ENCODE measurements at regions not wholly inside any gene's neighbourhood (a gene's known extent, or its start where the extent isn't known, plus 50 kb on each side); places are given as distances from the start of the nearest gene placed in this dataset.
"Not testable (repeated sequence)": the region's sequence is repeated elsewhere in the genome, so short reads cannot be mapped to it uniquely, and the experiment has no call there.

DNA sequence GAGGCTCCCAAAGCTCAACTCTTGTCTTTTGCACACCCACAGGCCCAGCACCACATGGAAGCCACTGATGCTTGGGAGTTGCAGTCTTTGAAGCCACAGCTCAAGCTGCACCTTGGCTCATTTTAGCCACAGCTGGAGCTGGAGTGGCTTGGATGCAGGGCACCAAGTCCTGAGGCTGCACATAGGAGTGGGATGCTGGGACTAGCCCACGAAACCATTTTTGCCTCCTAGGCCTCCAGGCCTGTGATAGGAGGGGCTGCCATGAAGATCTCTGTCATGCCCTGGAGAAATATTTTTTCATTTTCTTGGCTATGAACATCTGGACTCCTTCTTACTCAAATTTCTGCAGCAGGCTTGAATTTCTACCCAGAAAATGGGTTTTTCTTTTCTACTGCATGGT, 438.5 kb upstream of the TNC start:
- no peak overlapping the region for H3K27ac ChIP-seq (ENCODE audit: low read length)
- H3K9me3 ChIP-seq (ENCODE audit: insufficient read depth, low read length), result no peaks in the 10 kb centered on the region; the same call in 1 of the 2 replicates
- no peaks in the 10 kb centered on the region for H3K79me2 ChIP-seq (ENCODE audit: low read length)
- H3K9ac ChIP-seq (ENCODE audit: low read length), result no peak overlapping the region
- no peaks in the 10 kb centered on the region for H3K4me1 ChIP-seq (ENCODE audit: low read length)
- no peak overlapping the region for H3K4me3 ChIP-seq (ENCODE audit: low read length)
- H4K20me1 ChIP-seq (ENCODE audit: insufficient read depth, low read length), result no peaks in the 10 kb centered on the region
- no peaks in the 10 kb centered on the region for H3K36me3 ChIP-seq (replicated peaks; ENCODE audit: low read depth, low read length)
- no peak overlapping the region for H2AFZ ChIP-seq (ENCODE audit: low read depth, low read length)
- no peak overlapping the region for H3K4me2 ChIP-seq (ENCODE audit: low read length)
- H3K27me3 ChIP-seq (ENCODE audit: low read depth, low read length), result 0 out of 2 replicates have a peak, but pooled peaks cover 5% of the 10 kb centered on the region
- TF ChIP-seq, protein P1, sequence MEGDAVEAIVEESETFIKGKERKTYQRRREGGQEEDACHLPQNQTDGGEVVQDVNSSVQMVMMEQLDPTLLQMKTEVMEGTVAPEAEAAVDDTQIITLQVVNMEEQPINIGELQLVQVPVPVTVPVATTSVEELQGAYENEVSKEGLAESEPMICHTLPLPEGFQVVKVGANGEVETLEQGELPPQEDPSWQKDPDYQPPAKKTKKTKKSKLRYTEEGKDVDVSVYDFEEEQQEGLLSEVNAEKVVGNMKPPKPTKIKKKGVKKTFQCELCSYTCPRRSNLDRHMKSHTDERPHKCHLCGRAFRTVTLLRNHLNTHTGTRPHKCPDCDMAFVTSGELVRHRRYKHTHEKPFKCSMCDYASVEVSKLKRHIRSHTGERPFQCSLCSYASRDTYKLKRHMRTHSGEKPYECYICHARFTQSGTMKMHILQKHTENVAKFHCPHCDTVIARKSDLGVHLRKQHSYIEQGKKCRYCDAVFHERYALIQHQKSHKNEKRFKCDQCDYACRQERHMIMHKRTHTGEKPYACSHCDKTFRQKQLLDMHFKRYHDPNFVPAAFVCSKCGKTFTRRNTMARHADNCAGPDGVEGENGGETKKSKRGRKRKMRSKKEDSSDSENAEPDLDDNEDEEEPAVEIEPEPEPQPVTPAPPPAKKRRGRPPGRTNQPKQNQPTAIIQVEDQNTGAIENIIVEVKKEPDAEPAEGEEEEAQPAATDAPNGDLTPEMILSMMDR (IDR thresholded peaks at IDR 0.05; ENCODE audit: low read depth, low read length), result no peak
- TF ChIP-seq EZH2phosphoT487 (IDR thresholded peaks at IDR 0.05; ENCODE audit: low read depth), result no peak

DNA sequence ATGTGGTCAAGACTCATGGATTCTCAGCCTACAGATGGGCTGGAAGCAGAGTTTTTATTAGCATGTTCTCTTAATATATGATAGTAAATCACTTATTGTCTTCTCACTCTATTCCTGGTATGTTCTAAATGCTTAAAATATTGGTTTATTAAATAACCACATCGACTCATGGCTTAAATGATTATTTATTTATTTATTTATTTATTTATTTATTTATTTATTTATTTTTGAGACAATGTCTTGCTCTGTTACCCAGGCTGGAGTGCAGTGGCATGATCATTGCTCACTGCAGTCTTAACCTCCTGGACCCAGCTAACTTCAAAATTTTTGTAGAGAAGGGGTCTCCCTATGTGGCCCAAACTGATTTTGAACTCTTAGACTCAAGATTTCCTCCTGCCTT, 457.2 kb upstream of the TNC start:
- Histone ChIP-seq H3K4me3 (ENCODE audit: low read length) (no peak overlapping the region), H4K20me1 (ENCODE audit: insufficient read depth, low read length) (no peaks in the 10 kb centered on the region), H3K79me2 (ENCODE audit: low read length) (no peaks in the 10 kb centered on the region), H3K4me1 (ENCODE audit: low read length) (peaks cover 2% of the 10 kb centered on the region; the same call in 1 of the 2 replicates), H3K9ac (ENCODE audit: low read length) (no peak overlapping the region), H3K27ac (ENCODE audit: low read length) (no peak overlapping the region), H3K4me2 (ENCODE audit: low read length) (no peak overlapping the region), H2AFZ (ENCODE audit: low read depth, low read length) (no peak overlapping the region), H3K27me3 (ENCODE audit: low read depth, low read length) (0 out of 2 replicates have a peak, but pooled peaks cover 10% of the 10 kb centered on the region), H3K9me3 (ENCODE audit: insufficient read depth, low read length) (no peaks in the 10 kb centered on the region), H3K36me3 (replicated peaks; ENCODE audit: low read depth, low read length) (no peaks in the 10 kb centered on the region)
- TF ChIP-seq, protein P1 (IDR thresholded peaks at IDR 0.05; ENCODE audit: low read depth, low read length), result no peak
- no peak for TF ChIP-seq EZH2phosphoT487 (IDR thresholded peaks at IDR 0.05; ENCODE audit: low read depth)

DNA sequence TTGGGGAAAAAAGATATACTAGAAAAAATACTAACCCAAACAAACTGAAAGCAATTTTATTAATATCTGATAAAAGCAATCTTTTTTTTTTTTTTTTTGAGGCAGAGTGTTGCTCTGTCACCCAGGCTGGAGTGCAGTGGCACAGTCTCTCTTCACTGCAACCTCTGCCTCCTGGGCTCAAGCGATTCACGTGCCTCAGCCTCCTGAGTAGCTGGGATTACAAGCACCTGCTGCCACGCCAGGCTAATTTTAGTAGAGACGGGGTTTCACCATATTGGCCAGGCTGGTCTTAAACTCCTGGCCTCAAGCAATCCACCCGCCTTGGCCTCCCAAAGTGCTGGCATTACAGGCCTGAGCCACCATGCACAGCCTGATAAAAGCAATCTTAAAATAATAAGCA, 467.5 kb upstream of the TNC start:
- H3K27ac ChIP-seq (ENCODE audit: low read length); H3K79me2 ChIP-seq (ENCODE audit: low read length); H3K4me2 ChIP-seq (ENCODE audit: low read length); H3K4me1 ChIP-seq (ENCODE audit: low read length); H3K4me3 ChIP-seq (ENCODE audit: low read length); H3K9me3 ChIP-seq (ENCODE audit: insufficient read depth, low read length); H3K36me3 ChIP-seq (replicated peaks; ENCODE audit: low read depth, low read length); H4K20me1 ChIP-seq (ENCODE audit: insufficient read depth, low read length); H3K9ac ChIP-seq (ENCODE audit: low read length); H2AFZ ChIP-seq (ENCODE audit: low read depth, low read length); H3K27me3 ChIP-seq (ENCODE audit: low read depth, low read length): not testable (repeated sequence)

DNA sequence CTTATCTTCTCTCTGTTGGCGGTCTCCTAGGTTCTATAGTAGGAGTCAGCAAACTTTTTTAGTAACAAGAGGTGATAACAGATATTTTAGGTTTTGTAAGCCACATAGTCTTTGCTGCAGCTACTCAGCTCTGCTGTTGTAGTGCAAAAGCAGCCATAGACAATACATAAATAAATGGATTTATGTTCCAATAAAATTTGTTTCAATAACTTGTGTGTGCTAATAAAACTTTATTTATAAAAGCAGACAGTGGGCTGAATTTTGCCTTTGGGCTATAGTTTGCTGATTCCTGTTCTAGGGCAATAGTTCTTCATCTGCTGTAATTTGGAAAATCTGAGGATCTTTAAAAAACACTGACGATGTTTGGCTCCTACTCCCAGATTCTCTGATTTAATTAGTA, 469.4 kb upstream of the TNC start:
- H3K9me3 ChIP-seq (ENCODE audit: insufficient read depth, low read length), result no peaks in the 10 kb centered on the region
- no peaks in the 10 kb centered on the region for H3K4me1 ChIP-seq (ENCODE audit: low read length)
- no peak overlapping the region for H3K4me3 ChIP-seq (ENCODE audit: low read length)
- no peak overlapping the region for H3K27ac ChIP-seq (ENCODE audit: low read length)
- H2AFZ ChIP-seq (ENCODE audit: low read depth, low read length), result no peak overlapping the region
- H3K36me3 ChIP-seq (replicated peaks; ENCODE audit: low read depth, low read length), result no peaks in the 10 kb centered on the region
- peaks cover 3% of the 10 kb centered on the region for H3K27me3 ChIP-seq (ENCODE audit: low read depth, low read length)
- H3K79me2 ChIP-seq (ENCODE audit: low read length), result no peaks in the 10 kb centered on the region
- TF ChIP-seq, protein P1 (IDR thresholded peaks at IDR 0.05; ENCODE audit: low read depth, low read length), result no peak
- TF ChIP-seq EZH2phosphoT487 (IDR thresholded peaks at IDR 0.05; ENCODE audit: low read depth), result no peak
- no peak overlapping the region for H3K9ac ChIP-seq (ENCODE audit: low read length)
- no peaks in the 10 kb centered on the region for H4K20me1 ChIP-seq (ENCODE audit: insufficient read depth, low read length)
- H3K4me2 ChIP-seq (ENCODE audit: low read length), result no peak overlapping the region

DNA sequence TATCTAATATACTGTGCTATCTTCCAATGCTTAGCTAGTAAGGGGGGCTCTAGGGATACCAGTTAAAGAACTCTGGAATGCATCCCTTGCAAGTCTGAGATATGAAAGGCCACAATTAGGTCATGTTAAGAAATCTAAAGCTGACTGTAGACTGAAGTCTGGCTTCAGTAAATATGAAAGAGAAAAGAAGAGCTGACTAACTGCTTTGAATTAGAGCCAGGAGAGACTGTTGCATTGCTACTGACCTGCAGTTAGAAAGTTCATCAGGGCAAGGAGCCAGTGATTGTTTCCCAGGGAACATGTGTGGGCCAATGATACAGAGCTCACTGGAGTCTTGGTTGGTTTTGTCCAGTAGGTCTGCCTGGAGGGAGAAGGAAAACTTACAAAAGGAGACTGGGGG, 472.1 kb upstream of the TNC start:
- Histone ChIP-seq H4K20me1 (ENCODE audit: insufficient read depth, low read length) (no peaks in the 10 kb centered on the region), H3K9ac (ENCODE audit: low read length) (no peak overlapping the region), H3K4me3 (ENCODE audit: low read length) (no peak overlapping the region), H3K79me2 (ENCODE audit: low read length) (no peaks in the 10 kb centered on the region), H3K4me2 (ENCODE audit: low read length) (no peak overlapping the region), H3K27me3 (ENCODE audit: low read depth, low read length) (peaks cover 9% of the 10 kb centered on the region), H3K36me3 (replicated peaks; ENCODE audit: low read depth, low read length) (no peaks in the 10 kb centered on the region), H2AFZ (ENCODE audit: low read depth, low read length) (no peak overlapping the region), H3K9me3 (ENCODE audit: insufficient read depth, low read length) (no peaks in the 10 kb centered on the region), H3K4me1 (ENCODE audit: low read length) (no peaks in the 10 kb centered on the region), H3K27ac (ENCODE audit: low read length) (no peak overlapping the region)
- TF ChIP-seq, protein P1 (IDR thresholded peaks at IDR 0.05; ENCODE audit: low read depth, low read length), result no peak
- TF ChIP-seq EZH2phosphoT487 (IDR thresholded peaks at IDR 0.05; ENCODE audit: low read depth), result no peak

Data from OCI-LY3 (cell line).